ENCODE measurements at regions not wholly inside any gene's neighbourhood (a gene's known extent, or its start where the extent isn't known, plus 50 kb on each side); places are given as distances from the start of the nearest gene placed in this dataset.

- no peak overlapping the region for H3K4me3 Mint-ChIP-seq (ENCODE audit: unreplicated experiment)
- intact Hi-C loops (cut with micrococcal nuclease), result no loop called here
- H3K27ac Mint-ChIP-seq (ENCODE audit: low read depth, unreplicated experiment), result no peak overlapping the region
- H3K4me1 Mint-ChIP-seq (ENCODE audit: insufficient read depth, unreplicated experiment), result no peaks in the 10 kb centered on the region
- H3K36me3 Mint-ChIP-seq (ENCODE audit: insufficient read depth, unreplicated experiment), result no peaks in the 10 kb centered on the region
- TF ChIP-seq, protein P1, sequence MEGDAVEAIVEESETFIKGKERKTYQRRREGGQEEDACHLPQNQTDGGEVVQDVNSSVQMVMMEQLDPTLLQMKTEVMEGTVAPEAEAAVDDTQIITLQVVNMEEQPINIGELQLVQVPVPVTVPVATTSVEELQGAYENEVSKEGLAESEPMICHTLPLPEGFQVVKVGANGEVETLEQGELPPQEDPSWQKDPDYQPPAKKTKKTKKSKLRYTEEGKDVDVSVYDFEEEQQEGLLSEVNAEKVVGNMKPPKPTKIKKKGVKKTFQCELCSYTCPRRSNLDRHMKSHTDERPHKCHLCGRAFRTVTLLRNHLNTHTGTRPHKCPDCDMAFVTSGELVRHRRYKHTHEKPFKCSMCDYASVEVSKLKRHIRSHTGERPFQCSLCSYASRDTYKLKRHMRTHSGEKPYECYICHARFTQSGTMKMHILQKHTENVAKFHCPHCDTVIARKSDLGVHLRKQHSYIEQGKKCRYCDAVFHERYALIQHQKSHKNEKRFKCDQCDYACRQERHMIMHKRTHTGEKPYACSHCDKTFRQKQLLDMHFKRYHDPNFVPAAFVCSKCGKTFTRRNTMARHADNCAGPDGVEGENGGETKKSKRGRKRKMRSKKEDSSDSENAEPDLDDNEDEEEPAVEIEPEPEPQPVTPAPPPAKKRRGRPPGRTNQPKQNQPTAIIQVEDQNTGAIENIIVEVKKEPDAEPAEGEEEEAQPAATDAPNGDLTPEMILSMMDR (IDR thresholded peaks at IDR 0.05; ENCODE audit: unreplicated experiment), result no peak
- H3K27me3 Mint-ChIP-seq (ENCODE audit: insufficient read depth, unreplicated experiment), result no peaks in the 10 kb centered on the region
- POLR2A ChIA-PET, result no interaction called here
- DNase-seq (ENCODE audit: unreplicated experiment), result no peak
- CTCF ChIA-PET, result no interaction called here
- H3K9me3 Mint-ChIP-seq (ENCODE audit: unreplicated experiment), result no peaks in the 10 kb centered on the region
- no TSS peak for BruUV-seq (replicated peaks)
Observed at GRCh38 chr6:137434640-137435039, 59.6 kb downstream of the OLIG3 start.

DNA sequence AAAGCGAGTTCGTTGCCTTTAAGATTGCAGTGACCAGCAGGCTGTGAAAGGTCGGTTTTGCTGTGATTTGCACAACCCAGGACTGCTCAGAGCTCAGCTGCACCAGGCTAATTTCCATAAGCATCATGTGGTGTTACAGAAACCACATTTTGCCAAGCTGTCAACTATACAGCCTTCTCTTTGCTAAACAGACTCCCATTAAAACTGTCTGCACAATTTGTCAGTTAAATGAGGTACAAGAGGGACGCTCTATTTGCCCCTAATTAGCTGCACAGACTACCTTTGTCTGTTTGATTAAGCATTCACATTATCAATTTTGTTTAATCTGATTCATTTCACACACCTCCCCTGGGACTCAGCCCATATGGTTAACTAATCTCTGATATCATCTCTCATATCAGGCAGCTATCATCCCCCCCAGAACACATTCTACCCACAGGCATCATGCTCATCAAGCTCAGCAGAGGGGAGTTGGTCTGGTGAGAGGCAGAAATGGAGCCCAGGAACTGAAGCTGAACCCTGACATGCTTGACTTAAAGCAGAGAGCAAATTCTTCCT lies 62.1 kb downstream of the OLIG3 start:
- ChIA-PET CTCF (no interaction called here), POLR2A (no interaction called here)
- TF ChIP-seq, protein P1 (IDR thresholded peaks at IDR 0.05; ENCODE audit: unreplicated experiment), result no peak
- Mint-ChIP-seq H3K9me3 (ENCODE audit: unreplicated experiment) (no peaks in the 10 kb centered on the region), H3K27ac (ENCODE audit: low read depth, unreplicated experiment) (no peak overlapping the region), H3K4me3 (ENCODE audit: unreplicated experiment) (no peak overlapping the region), H3K4me1 (ENCODE audit: insufficient read depth, unreplicated experiment) (no peaks in the 10 kb centered on the region), H3K36me3 (ENCODE audit: insufficient read depth, unreplicated experiment) (no peaks in the 10 kb centered on the region), H3K27me3 (ENCODE audit: insufficient read depth, unreplicated experiment) (no peaks in the 10 kb centered on the region)
- BruUV-seq (replicated peaks), result no TSS peak
- intact Hi-C loops (cut with micrococcal nuclease), result no loop called here
- no peak for DNase-seq (ENCODE audit: unreplicated experiment)

DNA sequence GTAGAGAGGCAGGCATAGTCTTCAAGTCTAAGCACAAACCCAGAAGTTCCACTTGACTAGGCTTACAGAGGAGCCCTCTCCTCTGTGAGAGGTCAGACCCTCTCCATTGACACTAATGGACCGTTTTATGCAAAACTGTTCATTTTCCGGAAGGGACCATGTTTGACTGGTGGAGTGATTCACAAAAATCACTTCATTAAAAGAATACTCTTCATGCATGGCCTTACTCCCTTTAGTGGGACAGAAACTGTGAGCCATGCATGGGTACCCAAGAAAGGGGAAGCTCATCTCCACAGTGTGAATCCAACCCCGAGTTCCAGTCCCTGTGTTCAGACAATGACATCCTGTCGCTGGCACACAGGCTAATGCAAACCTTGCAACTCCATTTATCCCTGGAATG lies 63.2 kb downstream of the OLIG3 start:
- Mint-ChIP-seq H3K4me3 (ENCODE audit: unreplicated experiment) (no peak overlapping the region), H3K27me3 (ENCODE audit: insufficient read depth, unreplicated experiment) (no peaks in the 10 kb centered on the region), H3K27ac (ENCODE audit: low read depth, unreplicated experiment) (no peak overlapping the region), H3K9me3 (ENCODE audit: unreplicated experiment) (no peaks in the 10 kb centered on the region), H3K4me1 (ENCODE audit: insufficient read depth, unreplicated experiment) (no peaks in the 10 kb centered on the region), H3K36me3 (ENCODE audit: insufficient read depth, unreplicated experiment) (no peaks in the 10 kb centered on the region)
- ChIA-PET CTCF (no interaction called here), POLR2A (no interaction called here)
- no peak for DNase-seq (ENCODE audit: unreplicated experiment)
- BruUV-seq (replicated peaks), result no TSS peak
- intact Hi-C loops (cut with micrococcal nuclease), result no loop called here
- TF ChIP-seq, protein P1 (IDR thresholded peaks at IDR 0.05; ENCODE audit: unreplicated experiment), result no peak

- ChIA-PET POLR2A (interaction anchor here (0.8 kb wide), 1 partner anchor 8 kb away, joined by 3 read pairs; no protein-coding TSS in a partner anchor), CTCF (interaction anchor here (0.7 to 1.1 kb wide), 3 partner anchors 10 to 33 kb away, joined by 3 to 4 read pairs (median 3); no protein-coding TSS in a partner anchor)
- TF ChIP-seq, protein P1 (IDR thresholded peaks at IDR 0.05; ENCODE audit: unreplicated experiment), result no peak
- Mint-ChIP-seq H3K4me1 (ENCODE audit: insufficient read depth, unreplicated experiment) (no peaks in the 10 kb centered on the region), H3K27ac (ENCODE audit: low read depth, unreplicated experiment) (no peak overlapping the region), H3K27me3 (ENCODE audit: insufficient read depth, unreplicated experiment) (no peaks in the 10 kb centered on the region), H3K36me3 (ENCODE audit: insufficient read depth, unreplicated experiment) (no peaks in the 10 kb centered on the region), H3K9me3 (ENCODE audit: unreplicated experiment) (no peaks in the 10 kb centered on the region), H3K4me3 (ENCODE audit: unreplicated experiment) (no peak overlapping the region)
- intact Hi-C loops (cut with micrococcal nuclease), result no loop called here
- no peak for DNase-seq (ENCODE audit: unreplicated experiment)
- BruUV-seq (replicated peaks), result no TSS peak
Observed at GRCh38 chr6:137427656-137428290, 66.4 kb downstream of the OLIG3 start.

Data from MCF 10A (cell line).